ENCODE measurements at regions not wholly inside any gene's neighbourhood (a gene's known extent, or its start where the extent isn't known, plus 50 kb on each side); places are given as distances from the start of the nearest gene placed in this dataset.
"Not testable (repeated sequence)": the region's sequence is repeated elsewhere in the genome, so short reads cannot be mapped to it uniquely, and the experiment has no call there.

DNA sequence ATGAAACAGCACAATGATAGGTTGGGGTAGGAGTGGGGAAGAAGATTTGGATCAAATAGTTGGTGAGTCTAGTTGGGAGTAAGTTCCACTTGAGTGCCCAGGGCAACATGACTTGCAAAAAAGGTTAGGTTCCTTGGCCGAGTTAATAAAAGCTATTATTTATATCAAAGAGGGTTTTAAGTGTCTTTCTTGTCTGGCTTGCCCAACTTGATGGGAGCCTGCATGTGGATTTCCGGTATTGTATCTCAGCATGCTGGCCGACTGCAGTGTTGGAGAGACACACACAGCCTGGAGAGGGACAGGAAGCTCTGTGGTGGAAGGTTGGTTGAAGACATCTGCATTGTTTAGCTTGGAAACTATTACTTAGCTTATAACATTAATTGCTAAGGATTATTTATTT lies 449.5 kb upstream of the TBL1XR1 start:
- DNase-seq: no peak

DNA sequence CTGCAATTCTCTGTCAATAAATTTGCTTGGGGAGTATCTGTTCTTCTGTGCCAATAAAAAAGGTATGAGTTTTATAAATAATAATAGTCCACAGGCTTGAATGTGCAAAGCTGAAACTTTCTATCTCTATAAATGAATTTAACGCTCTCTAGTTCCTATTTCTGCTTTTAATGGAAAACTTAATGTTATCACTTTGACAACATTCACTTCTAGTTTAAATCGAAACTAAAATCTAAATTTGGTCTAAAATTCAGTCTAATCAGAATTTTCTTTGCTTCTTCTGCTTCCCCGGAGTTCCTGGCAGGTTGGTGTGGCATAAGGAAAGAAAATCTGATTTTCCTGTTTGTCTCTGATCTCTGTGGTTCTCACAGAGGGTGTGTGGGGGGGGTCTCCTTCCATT lies 450.1 kb upstream of the TBL1XR1 start:
- no peak for DNase-seq

DNA sequence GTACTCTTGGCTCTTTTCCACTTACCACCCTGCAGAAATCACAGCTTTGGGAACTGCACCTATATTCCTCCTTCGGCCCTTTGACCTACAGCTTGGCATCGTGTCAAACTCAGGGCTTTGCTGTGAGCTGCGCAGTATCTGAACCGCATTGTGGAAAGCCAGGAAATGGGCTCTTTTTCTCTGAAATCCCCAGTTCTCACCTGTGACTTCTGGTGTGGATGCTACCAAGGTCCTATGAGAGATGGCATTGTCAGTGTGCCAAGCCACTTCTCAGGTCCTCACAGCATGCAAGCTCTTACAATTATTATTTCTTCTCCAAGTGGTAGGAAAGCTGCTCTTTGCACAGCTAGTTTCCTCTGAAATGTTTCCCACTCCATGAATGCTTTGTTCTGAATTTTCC lies 450.6 kb upstream of the TBL1XR1 start:
- no peak for DNase-seq

DNA sequence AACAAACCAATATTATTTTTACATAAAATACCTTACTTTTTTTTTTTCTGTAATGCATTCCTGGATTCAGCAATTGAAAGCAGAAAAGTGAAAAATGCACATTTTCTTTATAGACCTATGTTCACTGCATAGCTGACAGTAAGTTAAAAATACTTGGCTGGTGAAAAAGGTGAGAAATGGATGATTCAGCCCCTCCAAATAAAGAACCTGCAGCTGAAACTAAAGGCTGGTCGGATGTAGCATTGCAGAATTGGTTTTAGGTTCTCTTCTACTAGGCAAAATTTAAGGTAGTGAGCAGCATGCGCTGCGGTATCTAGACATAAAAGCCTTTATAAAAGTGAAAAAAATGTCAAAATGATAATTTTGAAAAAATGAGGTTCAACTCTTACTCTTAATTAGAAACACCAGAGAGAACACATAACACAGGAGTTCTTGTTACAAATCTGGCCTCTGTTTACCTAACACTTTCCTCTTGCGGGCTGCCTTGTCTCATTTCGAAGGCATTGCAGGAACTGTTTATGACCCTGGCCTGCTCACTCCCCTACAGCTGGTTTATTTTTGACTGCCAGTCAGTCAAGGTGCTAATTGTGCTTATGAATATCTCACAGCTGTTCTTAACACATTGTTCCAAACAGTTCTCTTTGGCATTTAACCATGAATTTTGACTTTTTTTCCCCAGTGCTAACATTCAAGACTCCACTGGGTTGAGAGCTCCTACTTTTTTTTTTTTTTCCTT lies 455.4 kb upstream of the TBL1XR1 start:
- no peak for DNase-seq

DNA sequence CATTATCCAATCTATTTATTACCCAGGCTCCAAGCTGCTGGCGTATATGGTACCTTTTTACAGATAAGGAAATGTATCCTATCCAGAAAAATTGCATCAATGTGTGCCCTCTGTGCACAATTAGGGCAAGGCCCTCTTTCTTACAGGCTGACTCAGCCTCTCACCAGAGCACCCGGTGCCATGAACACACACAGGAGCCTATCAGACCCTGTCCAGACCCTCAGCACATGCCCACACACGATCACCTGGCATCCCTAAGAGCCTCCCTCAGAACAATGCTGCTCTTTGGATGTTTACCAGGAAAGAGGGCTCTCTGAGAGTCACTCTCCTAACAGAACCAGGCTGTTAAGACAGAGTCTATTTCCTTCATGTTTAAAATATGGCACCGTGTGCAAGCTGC lies 460.0 kb upstream of the TBL1XR1 start:
- DNase-seq: no peak

DNA sequence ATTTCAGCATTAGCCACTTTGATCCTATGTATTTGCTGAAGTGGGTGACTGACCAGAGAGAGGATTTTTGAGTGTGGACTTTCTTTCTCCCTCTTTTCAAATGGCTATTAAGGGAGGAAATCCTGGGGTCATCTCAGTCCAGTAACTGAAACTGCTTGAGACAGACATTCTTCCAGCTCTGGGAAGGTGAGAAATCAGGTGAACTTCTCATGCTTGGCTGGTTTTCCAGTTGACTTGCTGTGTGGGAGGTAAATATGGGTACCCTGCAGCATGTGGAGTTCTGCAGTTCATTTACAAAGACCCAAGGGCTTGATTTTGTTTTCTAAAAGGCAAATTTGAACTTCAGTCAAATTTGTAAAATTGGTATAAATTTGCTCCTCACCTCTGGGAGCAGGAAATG lies 461.1 kb upstream of the TBL1XR1 start:
- no peak for DNase-seq

DNA sequence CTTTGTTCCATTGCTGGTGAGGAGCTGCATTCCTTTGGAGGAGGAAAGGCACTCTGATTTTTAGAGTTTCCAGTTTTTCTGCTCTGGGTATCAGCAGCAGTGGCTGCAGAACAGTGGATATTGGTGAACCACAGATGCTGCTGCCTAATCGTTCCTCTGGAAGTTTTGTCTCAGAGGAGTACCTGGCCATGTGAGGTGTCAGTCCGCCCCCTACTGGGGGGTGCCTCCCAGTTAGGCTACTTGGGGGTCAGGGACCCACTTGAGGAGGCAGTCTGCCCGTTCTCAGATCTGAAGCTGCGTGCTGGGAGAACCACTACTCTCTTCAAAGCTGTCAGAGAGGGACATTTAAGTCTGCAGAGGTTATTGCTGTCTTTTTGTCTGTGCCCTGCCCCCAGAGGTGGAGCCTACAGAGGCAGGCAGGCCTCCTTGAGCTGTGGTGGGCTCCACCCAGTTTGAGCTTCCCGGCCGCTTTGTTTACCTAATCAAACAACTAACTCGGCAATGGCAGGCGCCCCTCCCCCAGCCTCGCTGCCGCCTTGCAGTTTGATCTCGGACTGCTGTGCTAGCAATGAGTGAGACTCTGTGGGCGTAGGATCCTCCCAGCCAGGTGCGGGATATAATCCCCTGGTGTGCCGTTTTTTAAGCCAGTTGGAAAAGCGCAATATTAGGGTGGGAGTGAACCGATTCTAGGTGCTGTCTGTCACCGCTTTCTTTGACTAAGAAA lies 467.3 kb upstream of the TBL1XR1 start:
- not testable (repeated sequence) for DNase-seq

DNA sequence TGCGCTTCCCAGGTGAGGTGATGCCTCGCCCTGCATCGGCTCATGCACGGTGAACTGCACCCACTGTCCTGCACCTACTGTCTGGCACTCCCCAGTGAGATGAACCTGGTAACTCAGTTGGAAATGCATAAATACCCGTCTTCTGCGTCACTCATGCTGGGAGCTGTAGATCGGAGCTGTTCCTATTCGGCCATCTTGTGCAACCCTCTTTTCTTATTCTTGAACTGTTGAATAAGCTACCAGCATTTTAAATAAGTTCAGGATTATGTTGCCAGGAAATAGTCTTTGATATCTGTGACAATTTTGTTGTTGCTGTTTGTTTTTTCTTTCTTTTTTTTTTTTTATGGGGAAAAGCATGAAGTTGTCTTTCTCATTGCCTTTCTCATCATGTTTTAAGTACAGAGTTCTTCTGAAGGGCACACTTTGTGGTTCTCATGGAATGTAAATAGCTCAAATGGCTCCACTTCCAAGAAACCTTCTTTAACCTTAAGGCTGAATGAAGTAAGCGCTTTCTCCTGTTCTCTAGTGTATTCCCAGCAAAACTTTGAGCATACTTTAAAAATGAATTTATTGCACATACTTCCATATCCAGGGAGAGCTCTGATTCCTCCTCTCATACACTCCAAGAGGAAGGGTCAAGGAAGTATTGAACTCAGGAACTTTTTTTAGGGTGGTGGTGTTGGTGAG lies 468.0 kb upstream of the TBL1XR1 start:
- no peak for DNase-seq

DNA sequence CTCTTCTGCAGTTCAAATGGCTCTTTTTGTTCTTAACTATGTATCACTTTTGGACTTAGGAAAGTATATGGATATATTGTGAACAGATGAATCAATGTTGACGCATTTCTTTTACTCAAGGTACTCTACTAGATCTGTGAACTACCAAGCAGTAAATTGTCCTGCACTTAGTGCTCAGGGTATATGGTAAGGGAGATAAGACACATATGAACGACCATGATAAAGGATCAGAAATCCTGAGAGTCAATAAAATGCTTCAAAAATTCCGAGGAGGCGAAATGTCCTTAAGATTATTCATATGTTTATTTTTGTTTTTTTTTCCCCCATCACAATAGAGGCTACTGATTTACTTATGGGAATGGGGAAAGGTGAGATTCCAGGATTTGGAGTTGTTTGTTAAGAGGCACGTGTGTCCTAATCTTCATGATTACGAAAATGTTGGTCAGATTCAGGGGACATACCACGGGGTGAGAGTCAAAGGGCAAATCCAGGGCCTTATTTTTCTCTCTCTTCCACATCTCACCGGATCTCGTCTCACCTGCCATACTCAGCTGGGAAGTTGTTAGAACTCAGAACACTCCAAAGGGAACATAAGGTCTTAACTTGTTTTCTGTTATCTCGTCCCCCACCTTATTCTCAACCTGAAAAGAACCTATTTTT lies 475.1 kb upstream of the TBL1XR1 start:
- no peak for DNase-seq

DNA sequence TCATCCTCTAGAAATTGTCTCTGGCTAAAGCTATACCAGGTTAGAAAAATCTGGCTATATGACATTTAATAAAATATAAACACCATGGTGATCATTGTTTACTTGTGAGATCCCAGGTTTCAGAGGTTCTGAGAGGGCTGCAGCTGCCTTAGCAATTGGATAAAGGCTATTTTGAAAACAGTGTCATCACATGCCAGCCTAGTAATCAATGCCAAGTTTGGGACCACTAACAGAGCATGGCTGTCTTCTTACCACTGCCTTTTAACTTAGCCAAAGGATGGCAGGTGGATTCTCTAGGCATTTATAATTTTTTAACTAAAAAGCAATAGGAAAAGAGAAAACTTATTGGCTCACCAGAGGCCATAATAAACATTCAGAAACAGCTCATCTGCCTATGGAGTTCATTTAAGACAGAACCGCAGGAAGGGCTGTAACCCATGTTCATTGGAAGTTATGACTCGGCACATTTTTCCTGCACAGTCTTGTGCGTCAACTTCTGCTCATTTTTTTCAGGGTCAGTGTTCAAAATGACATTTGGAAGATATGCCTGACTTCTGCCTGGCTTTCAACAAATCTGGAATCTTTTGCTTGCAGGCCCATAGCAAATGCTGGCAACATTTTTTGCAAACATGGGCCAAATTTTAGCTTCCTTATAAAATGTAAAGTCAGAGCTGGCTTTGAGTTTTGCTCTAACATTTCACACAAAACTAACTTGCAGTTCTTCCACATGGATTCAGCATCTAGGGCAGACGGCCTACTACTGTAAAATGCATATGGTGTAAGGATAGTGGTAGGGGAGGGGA lies 476.0 kb upstream of the TBL1XR1 start:
- DNase-seq: no peak

DNA sequence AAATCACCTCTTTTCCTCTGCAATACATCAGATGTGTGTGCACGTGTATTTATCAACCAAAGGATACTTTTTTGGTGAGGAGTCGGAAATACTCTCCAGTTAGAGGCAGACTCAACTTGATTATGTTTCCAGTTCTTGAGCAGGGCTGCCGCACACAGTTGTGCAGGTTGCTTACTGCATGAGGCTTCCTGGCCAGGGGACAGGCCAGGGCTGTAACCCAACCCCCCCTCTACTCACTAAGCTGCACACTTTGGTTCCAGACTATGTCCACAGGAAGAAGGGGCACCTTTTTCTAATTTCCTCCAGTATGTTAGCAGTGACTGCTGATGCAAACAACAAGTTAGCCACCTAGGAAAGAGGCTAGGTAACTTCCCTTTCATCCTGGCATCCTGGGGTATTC lies 476.9 kb upstream of the TBL1XR1 start:
- DNase-seq: no peak

DNA sequence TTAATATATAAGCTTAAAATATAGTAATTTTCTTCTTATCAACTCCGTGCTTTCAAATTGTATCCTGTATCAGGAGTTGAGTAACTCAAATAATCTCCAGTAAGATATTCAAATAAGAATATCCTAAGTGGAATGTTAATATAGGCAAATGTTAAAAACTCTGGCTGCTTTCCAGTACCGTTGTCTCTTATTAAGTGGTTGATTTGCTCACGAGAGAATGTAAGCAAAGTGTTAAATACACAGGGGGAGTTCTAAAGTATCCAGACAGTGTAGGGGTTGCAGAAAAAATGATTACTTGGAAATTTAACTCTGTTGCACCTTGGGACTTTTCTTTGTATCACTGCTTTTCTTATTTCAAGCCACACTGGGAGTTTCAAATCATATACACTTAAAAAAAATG lies 478.9 kb upstream of the TBL1XR1 start:
- DNase-seq: no peak

DNA sequence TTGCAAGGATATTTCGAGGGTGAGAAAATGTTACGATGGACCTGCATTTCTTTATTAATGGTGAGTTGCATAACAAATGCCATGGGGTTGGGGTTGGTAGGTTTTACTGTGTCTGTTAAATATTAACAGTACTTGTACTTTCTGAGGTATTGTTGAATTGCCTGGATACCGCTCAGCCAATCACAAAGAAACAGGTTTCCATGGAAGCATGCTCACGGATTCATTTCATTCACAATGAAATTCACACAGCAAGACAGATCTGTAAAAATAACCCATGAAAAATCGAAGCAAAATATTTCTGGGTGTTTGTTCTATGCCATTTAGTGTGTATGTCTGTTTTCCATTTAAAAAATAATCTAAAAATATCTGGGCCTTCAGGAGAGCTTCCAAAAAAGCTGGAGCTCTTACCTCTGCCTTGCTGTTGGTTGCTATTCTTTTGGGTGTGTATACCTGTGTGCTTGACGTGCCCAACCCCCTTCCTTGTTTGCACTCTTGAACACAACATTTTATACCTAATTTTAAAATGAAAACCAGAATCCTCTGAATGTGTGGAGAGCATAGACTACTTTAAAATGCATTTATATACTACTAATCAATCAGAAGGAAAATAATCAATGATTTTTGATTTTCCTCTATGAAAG lies 479.8 kb upstream of the TBL1XR1 start:
- no peak for DNase-seq

DNA sequence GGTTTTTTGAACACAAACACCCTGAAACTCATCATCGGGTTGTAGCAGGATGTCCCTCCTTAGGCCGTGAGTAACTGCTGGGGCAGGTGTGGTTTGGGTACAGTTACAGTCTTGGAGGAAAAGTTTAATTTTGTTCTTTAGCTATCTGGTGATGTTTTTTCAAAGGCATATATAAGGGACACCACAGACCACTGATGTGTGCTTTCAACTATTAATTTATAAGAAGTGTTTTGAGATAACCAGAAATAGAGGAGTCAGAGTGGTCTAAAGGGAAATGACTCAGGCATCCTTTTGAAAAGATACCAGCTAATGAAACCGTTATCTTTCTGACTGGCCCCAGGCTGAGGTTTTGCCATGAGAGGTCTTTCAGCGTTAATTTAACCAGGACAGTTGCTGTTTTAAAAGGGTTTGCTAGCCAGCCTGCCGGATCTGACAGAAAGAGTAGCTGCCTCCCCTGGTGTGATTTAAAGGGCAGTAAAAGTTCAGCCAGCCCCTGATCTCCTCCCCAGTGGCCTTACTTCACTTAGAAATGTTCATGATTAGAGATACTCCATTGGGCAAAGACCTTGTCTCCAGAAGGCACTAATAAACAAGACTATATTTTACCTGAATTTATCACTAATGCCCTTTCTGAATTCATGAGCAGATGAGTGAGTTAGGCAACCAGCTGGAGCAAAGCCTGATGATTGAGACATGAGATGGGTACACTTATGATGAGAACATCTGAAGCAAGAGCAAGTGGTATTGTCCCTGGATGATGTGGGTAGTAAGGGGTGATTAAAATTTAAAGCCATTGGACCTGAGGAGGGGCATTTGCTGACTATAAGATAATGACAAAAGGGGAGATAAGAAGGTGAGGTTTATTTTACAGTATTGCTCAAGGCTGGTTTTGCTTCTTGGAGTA lies 482.5 kb upstream of the TBL1XR1 start:
- no peak for DNase-seq

DNA sequence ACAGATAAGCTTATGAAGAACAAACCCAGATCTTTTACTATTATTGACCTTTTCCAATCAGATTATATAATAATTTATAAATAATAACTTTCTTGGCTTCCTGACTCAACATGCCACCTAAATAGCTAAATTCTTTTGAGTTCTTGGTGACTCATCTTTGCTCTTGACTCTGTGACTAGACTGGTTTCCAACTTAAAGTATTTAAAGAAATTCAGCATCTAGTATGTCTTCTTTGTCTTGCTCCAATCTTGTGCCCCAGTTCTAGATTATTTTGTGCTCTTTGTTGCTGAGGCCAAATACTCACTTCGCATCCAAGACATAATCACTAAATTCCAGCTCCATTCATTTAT lies 483.2 kb upstream of the TBL1XR1 start:
- no peak for DNase-seq

DNA sequence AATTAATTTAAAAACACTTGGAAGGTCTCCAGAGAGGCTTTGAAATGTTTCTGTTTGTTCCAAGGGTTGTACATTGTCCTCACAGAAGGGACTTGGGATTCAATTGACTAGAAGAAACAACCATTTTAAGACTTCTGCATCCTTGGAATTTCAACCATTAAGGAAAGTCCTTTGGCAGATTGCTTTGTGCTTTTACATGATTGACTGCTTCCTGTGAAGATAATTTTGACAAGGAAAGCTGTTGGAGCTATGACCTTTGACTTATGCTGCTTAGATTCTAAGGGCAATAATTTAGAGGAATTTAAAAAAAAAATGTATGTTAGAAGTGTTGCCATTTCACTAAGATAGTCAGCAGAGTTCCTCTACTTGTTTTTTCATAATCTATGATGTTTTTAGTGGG lies 483.9 kb upstream of the TBL1XR1 start:
- DNase-seq: no peak

DNA sequence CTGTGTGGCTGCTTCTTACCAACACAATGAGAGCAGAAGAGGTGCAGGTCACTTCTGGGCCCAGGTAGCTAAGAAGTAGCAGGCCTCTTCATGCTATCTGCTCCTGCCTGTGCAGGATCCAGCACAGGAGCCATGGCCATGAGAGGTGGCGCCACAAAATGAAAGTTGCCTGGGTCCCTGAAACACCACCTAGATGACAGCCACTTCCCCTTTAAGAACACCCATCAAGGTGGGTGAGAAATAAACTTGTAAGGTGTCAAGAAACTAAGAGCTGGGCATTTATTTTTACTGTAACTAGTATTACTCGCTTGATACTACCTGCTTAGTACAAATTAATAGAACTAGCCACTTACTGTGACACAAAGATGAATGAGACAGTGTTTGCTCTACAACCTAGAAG lies 484.6 kb upstream of the TBL1XR1 start:
- DNase-seq: no peak

DNA sequence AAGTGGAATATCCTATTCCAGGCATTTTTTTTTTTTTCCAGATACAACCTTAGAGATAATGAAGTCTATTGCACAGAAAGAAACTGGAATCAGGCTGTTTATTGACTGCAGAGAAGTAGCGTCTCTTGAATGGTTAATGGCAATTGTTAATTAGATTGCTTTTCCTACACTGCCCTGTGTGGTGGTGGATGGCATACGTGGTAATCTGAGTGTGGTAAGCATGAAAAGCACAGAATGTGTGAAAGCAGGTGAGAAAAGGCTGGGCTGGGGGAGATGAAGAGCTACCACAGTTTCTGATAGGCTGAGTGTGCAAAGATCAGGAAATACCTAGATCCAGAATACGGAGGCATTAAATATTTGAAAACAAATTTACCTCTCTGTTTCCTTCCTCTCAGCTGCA lies 486.3 kb upstream of the TBL1XR1 start:
- DNase-seq: no peak

DNA sequence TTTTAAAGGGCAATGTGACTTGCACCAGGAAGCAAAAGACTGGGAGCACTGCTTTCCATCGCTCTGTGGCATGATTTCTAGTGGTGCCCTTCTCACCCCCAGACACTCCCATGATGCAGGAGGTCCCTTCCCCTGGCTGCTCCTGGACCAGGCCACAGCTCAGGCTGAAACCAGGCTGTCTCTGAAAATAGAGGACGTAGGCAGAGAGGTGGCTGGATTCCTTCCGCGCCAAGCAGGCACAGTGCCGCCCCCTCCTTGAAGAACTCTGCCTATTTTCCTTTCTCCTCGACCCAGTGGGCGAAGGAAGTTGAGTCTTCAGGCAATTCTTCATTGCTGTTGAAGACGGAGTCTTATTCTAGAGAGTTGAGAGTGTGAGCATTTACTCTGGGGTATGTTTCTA lies 489.4 kb upstream of the TBL1XR1 start:
- no peak for DNase-seq

DNA sequence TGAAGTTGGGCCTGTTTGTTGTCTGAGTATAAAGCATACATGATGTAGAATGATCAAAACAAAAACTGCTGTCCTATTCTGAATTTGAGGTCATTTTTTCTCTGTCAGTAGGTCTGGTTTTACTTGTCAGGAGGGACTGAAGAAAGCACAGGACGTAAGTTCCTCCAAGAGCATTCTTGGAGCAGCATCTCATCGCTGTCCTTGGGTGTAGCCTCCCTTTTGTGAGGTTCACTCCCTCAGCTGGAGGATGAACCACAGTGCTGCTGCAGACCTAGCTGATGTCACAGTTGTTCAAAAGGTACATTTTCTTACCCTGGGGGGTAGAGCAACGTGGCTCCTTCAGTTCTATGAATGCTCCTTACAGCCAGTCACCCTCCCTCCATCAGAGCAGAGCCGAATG lies 490.0 kb upstream of the TBL1XR1 start:
- no peak for DNase-seq

DNA sequence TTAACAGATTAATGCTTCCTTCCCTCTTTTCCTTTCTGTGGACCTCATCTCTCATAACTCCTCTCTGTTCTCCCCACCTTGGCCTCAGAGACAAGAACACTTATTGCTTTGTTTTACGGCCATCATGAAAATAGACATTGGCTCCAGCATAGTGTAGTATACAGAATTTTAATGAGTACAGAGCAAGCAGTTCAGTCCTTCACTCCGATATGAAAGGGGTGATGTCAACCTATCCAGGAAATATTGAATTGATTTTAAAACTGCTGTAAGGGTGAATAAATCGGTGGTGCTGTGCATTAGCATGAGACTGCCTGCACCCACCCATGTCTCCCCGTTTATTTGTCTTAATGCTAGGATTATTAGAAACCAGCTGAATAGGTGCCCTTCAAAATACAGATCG lies 490.9 kb upstream of the TBL1XR1 start:
- no peak for DNase-seq

Measured in activated CD4-positive, CD25-positive, alpha-beta regulatory T cell (primary cell).